ENCODE measurements at regions not wholly inside any gene's neighbourhood (a gene's known extent, or its start where the extent isn't known, plus 50 kb on each side); places are given as distances from the start of the nearest gene placed in this dataset.
"Not testable (repeated sequence)": the region's sequence is repeated elsewhere in the genome, so short reads cannot be mapped to it uniquely, and the experiment has no call there.

GRCh38 chr18:78492064-78492812 lies 487.4 kb upstream of the SALL3 start:
- no peak overlapping the region for H3K4me3 ChIP-seq (ENCODE audit: control insufficient read depth, low read depth, low read length)
- TF ChIP-seq CTCF (IDR thresholded peaks at IDR 0.05; ENCODE audit: control insufficient read depth, insufficient read depth, low read depth, low read length, missing control alignments) = no peak
- no peak for DNase-seq (ENCODE audit: low read depth)

GRCh38 chr18:78492813-78493371 lies 486.7 kb upstream of the SALL3 start:
- no peak overlapping the region for H3K4me3 ChIP-seq (ENCODE audit: control insufficient read depth, low read depth, low read length)
- TF ChIP-seq CTCF (IDR thresholded peaks at IDR 0.05; ENCODE audit: control insufficient read depth, insufficient read depth, low read depth, low read length, missing control alignments) = no peak
- DNase-seq (ENCODE audit: low read depth) = no peak

GRCh38 chr18:78493490-78493889 lies 486.1 kb upstream of the SALL3 start:
- DNase-seq (ENCODE audit: low read depth); H3K4me3 ChIP-seq (ENCODE audit: control insufficient read depth, low read depth, low read length): not testable (repeated sequence)

DNA sequence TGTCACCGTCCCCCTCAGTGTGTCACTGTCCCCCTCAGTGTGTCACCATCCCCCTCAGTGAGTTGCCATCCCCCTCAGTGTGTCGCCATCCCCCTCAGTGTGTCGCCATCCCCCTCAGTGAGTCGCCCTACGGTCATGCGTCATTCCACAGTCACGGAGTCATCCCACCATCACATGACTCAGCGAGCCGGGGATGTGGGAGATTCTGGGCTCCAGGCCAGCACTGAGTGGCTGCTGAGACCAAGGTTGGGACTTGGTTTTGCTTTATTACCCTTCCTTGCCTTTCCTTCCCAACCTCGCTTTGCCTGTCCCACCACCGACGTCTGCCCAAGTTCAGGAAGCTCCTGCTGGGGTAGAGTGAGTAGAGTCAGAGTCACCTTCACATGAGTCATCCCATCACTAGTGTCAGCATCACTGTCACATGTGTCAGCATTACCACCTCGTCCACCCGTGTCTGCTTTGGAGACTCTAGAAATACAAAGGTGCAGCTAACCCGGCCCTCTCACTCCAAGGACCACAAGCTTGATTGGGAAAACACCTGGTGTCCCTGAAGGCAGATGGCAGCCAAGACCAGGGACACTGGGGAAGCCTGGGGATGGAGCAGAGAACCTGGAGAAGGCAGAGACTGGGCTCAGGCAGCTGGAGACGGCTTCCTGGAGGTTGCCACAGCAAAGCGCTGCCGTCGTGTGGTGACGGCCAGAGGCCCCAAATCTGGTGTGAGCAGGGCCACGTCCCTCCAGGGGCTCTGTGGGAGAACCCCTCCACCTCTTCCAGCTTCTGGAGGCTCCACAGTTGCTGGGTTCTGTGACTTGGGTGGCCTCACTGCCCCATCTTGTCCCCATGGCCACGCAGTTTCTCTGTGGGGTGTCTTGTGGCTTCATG lies 485.2 kb upstream of the SALL3 start:
- TF ChIP-seq CTCF (IDR thresholded peaks at IDR 0.05; ENCODE audit: control insufficient read depth, insufficient read depth, low read depth, low read length, missing control alignments) = no peak
- no peak overlapping the region for H3K4me3 ChIP-seq (ENCODE audit: control insufficient read depth, low read depth, low read length)
- DNase-seq (ENCODE audit: low read depth) = no peak

GRCh38 chr18:78495550-78495949 lies 484.1 kb upstream of the SALL3 start:
- no peak for TF ChIP-seq CTCF (IDR thresholded peaks at IDR 0.05; ENCODE audit: control insufficient read depth, insufficient read depth, low read depth, low read length, missing control alignments)

GRCh38 chr18:78496079-78496478 lies 483.5 kb upstream of the SALL3 start:
- DNase-seq (ENCODE audit: low read depth) = no peak

More at GRCh38 chr18:78495550-78495949, 484.1 kb upstream of the SALL3 start:
- no peak overlapping the region for H3K4me3 ChIP-seq (ENCODE audit: control insufficient read depth, low read depth, low read length)
- no peak for DNase-seq (ENCODE audit: low read depth)

More at GRCh38 chr18:78496079-78496478, 483.5 kb upstream of the SALL3 start:
- TF ChIP-seq CTCF (IDR thresholded peaks at IDR 0.05; ENCODE audit: control insufficient read depth, insufficient read depth, low read depth, low read length, missing control alignments) = no peak
- no peak overlapping the region for H3K4me3 ChIP-seq (ENCODE audit: control insufficient read depth, low read depth, low read length)

Data from AG09309 (cell line).